GM12878 (cell line): ENCODE measurements at regions not wholly inside any gene's neighbourhood (a gene's known extent, or its start where the extent isn't known, plus 50 kb on each side); places are given as distances from the start of the nearest gene placed in this dataset.

Experiments
- ATAC-seq: fragments of 200-7000 bp; cut with Tn5 transposase; 3 replicates; pipeline ENCODE4 v1.9.1; 2020; ENCODE audit warnings: mild to moderate bottlenecking, moderate library complexity
- BruUV-seq: library from RNA; stranded (reverse); fragments of 400-500 nt; replicated peaks from 2 replicates; lab custom pipeline; 2021; lab: Mats Ljungman, UMichigan
- CTCF ChIA-PET: fragments of 300-600 bp; sonication (Branson Sonifier 250); formaldehyde crosslinking; extraction: SDS; loops from one replicate; lab custom pipeline; 2021; ENCODE audit warnings: inconsistent platforms; lab: Yijun Ruan, JAX
- POLR2A ChIA-PET: fragments of 350-600 bp; formaldehyde crosslinking; extraction: SDS; loops from one replicate; lab custom pipeline; 2021; ENCODE audit warnings: inconsistent platforms; lab: Charles Lee
- RAD21 ChIA-PET: fragments of 300-600 bp; sonication (Branson Sonifier 250); formaldehyde crosslinking; loops from one replicate; lab custom pipeline; 2023; ENCODE audit warnings: antibody characterized with exemption; ENCODE audit not compliant: unreplicated experiment; lab: Charles Lee
- SMC1A ChIA-PET: fragments of 300-600 bp; sonication (Branson Sonifier 250); formaldehyde crosslinking; loops from one replicate; lab custom pipeline; 2023; ENCODE audit not compliant: unreplicated experiment, uncharacterized antibody; lab: Charles Lee
- DNase-seq: peaks from one replicate; pipeline ENCODE4 v3.0.0-alpha.2; 2011; ENCODE audit warnings: low read depth, low spot score
- FAIRE-seq: peaks from 3 replicates; lab custom pipeline; 2011; peaks lifted over from hg19 to GRCh38; lab: Jason Lieb, UNC
- H2AFZ ChIP-seq: 2 replicates; pipeline ENCODE4 v1.6.0; 2011; ENCODE audit warnings: low read depth, low read length, control low read depth; ENCODE audit not compliant: control insufficient read depth
- H3K27ac ChIP-seq: 2 replicates; pipeline ENCODE4 v1.5.1; 2011; ENCODE audit warnings: control low read depth; ENCODE audit not compliant: control insufficient read depth, insufficient read depth
- H3K27me3 ChIP-seq, 2 experiments: replicated peaks in 1 of 2; 2 replicates each; pipeline versions ENCODE4 v1.6.0 to v1.6.1; 2011; ENCODE audit warnings: low read length in 1 of 2; ENCODE audit not compliant: control insufficient read depth in 2 of 2, insufficient read depth in 2 of 2
- H3K36me3 ChIP-seq, 2 experiments: 2 replicates each; pipeline ENCODE4 v1.5.1; 2011; ENCODE audit warnings: low read length in 1 of 2; ENCODE audit not compliant: control insufficient read depth in 2 of 2, insufficient read depth in 2 of 2
- H3K4me1 ChIP-seq: 2 replicates; pipeline ENCODE4 v1.6.1; 2011; ENCODE audit warnings: mild to moderate bottlenecking, low read length, moderate library complexity, mixed read lengths; ENCODE audit not compliant: control insufficient read depth, insufficient read depth
- H3K4me2 ChIP-seq: 2 replicates; pipeline ENCODE4 v1.6.0; 2011; ENCODE audit warnings: control low read depth; ENCODE audit not compliant: control insufficient read depth, insufficient read depth
- H3K4me3 ChIP-seq: fragments of 200-600 bp; sonication (generic); 2 replicates; pipeline ENCODE4 v1.5.1; 2016
- H3K79me2 ChIP-seq: 2 replicates; pipeline ENCODE4 v1.6.0; 2011; ENCODE audit warnings: low read length; ENCODE audit not compliant: control insufficient read depth, insufficient read depth
- H3K9ac ChIP-seq: 2 replicates; pipeline ENCODE4 v1.8.0; 2011; ENCODE audit warnings: low read length, control low read depth, mixed read lengths; ENCODE audit not compliant: control insufficient read depth, insufficient read depth
- H3K9me3 ChIP-seq: replicated peaks from 3 replicates; pipeline ENCODE4 v1.5.1; 2011; ENCODE audit warnings: mild to moderate bottlenecking, low read length; ENCODE audit not compliant: control insufficient read depth, insufficient read depth
- H4K20me1 ChIP-seq: 2 replicates; pipeline ENCODE4 v1.6.0; 2011; ENCODE audit not compliant: control insufficient read depth, insufficient read depth
- BMI1 ChIP-seq: fragments of 450-650 bp; IDR thresholded peaks from 2 replicates; pipeline ENCODE4 v1.6.1; 2016; ENCODE audit warnings: mild to moderate bottlenecking, moderate library complexity, borderline replicate concordance
- CBX5 ChIP-seq: sonication (generic); IDR thresholded peaks from 2 replicates; pipeline ENCODE4 v1.6.1; 2016; ENCODE audit warnings: low read depth, moderate library complexity, mild to moderate bottlenecking, inconsistent platforms
- CEBPZ ChIP-seq: fragments of 150-350 bp; IDR thresholded peaks from 2 replicates; pipeline ENCODE4 v1.6.1; 2016; ENCODE audit warnings: low read depth, low read length
- NBN ChIP-seq: fragments of 450-650 bp; IDR thresholded peaks from 2 replicates; pipeline ENCODE4 v1.6.1; 2016
- NFXL1 ChIP-seq: fragments of 450-650 bp; IDR thresholded peaks from 2 replicates; pipeline ENCODE4 v1.6.1; 2017; ENCODE audit warnings: antibody characterized with exemption, mild to moderate bottlenecking, borderline replicate concordance
- RBBP5 ChIP-seq: fragments of 200-600 bp; sonication (generic); conservative IDR thresholded peaks from 2 replicates; pipeline ENCODE4 v1.6.1; 2016
- WRNIP1 ChIP-seq: IDR thresholded peaks from 2 replicates; pipeline ENCODE4 v1.6.1; 2011; ENCODE audit warnings: low read depth, low read length, improper control_type of control experiment, borderline replicate concordance
- YBX1 ChIP-seq: fragments of 450-650 bp; IDR thresholded peaks from 2 replicates; pipeline ENCODE4 v1.6.1; 2016; ENCODE audit warnings: antibody characterized with exemption
- ZNF217 ChIP-seq: fragments of 450-650 bp; IDR thresholded peaks from 2 replicates; pipeline ENCODE4 v1.6.1; 2017; ENCODE audit warnings: antibody characterized with exemption, mild to moderate bottlenecking
- WGBS: methylation state at CpG from one replicate; pipeline ENCODE4 v1.1.6; 2016; ENCODE audit warnings: low lambda C conversion rate; ENCODE audit not compliant: insufficient replicate concordance, insufficient coverage; ENCODE audit errors: missing lambda C conversion rate; 5-methylcytosine and 5-hydroxymethylcytosine counted together
- in situ Hi-C: fragments of 300-500 bp; cut with MboI; formaldehyde crosslinking; loops from 9 replicates; pipeline ENCODE4 v1.14.3; 2018; ENCODE audit warnings: mixed read lengths
- intact Hi-C: fragments of 100-400 bp; cut with micrococcal nuclease; formaldehyde crosslinking; loops from one replicate; pipeline ENCODE4 v1.14.2; 2022; ENCODE audit not compliant: unreplicated experiment
- TF ChIP-seq, protein P1 (sequence below): fragments of 450-650 bp; IDR thresholded peaks from 2 replicates; pipeline ENCODE4 v1.6.1; 2016; ENCODE audit warnings: mild to moderate bottlenecking

DNA sequence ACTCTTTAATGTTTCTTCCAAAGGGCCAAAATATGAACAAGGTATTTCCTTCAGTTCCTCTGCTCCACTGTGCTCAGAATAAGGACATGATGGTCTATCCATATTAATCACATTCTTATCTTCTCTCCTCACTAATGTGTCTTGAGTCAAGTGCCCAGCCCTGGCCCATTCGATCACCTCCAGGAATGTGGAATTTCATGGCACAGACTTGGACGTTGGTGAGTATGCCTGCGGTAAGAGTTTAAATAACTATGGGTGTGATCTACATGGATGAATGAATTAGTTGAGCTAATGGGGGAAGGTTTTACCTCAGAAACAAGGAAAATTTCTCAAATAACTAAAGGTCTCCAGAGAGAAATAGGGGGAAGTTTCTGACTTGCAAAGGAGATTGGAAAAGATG is 174.0 kb downstream of the NPFFR2 start:
- Histone ChIP-seq H3K9ac (no peak overlapping the region), H3K36me3 (no peaks in the 10 kb centered on the region), H3K27me3 (no peaks in the 10 kb centered on the region), H3K4me1 (no peaks in the 10 kb centered on the region), H3K27ac (no peak overlapping the region), H3K9me3 (no peaks in the 10 kb centered on the region), H4K20me1 (no peaks in the 10 kb centered on the region), H2AFZ (no peak overlapping the region), H3K4me2 (no peak overlapping the region), H3K79me2 (no peaks in the 10 kb centered on the region), H3K4me3 (no peak overlapping the region)
- POLR2A ChIA-PET, result no interaction called here
- ATAC-seq (no peak), DNase-seq (no peak), FAIRE-seq (no peak)
- no peak for TF ChIP-seq CBX5
- TF ChIP-seq WRNIP1, result no peak
- CTCF ChIA-PET, result no interaction called here
- in situ Hi-C loops (no loop called here), intact Hi-C loops (no loop called here)
- 63% methylated on average over 3 of the region's 3 CpGs for WGBS
- RAD21 ChIA-PET, result no interaction called here
- no TSS peak for BruUV-seq
- SMC1A ChIA-PET, result interaction anchor here (1.9 kb wide), 1 partner anchor 10 kb away, joined by 4 read pairs; no protein-coding TSS in a partner anchor

GRCh38 chr4:72207196-72207595 is 175.4 kb downstream of the NPFFR2 start:
- Histone ChIP-seq H3K4me2 (no peak overlapping the region), H3K4me3 (no peak overlapping the region), H3K27me3 (no peaks in the 10 kb centered on the region), H4K20me1 (no peaks in the 10 kb centered on the region), H3K36me3 (no peaks in the 10 kb centered on the region), H2AFZ (no peak overlapping the region), H3K27ac (no peak overlapping the region), H3K79me2 (no peaks in the 10 kb centered on the region), H3K9ac (no peak overlapping the region), H3K9me3 (no peaks in the 10 kb centered on the region), H3K4me1 (no peaks in the 10 kb centered on the region)
- no peak for DNase-seq
- POLR2A ChIA-PET, result no interaction called here
- intact Hi-C loops, result no loop called here
- RAD21 ChIA-PET, result no interaction called here
- in situ Hi-C loops, result no loop called here
- SMC1A ChIA-PET, result interaction anchor here (1.9 kb wide), 1 partner anchor 8 kb away, joined by 4 read pairs; no protein-coding TSS in a partner anchor
- CTCF ChIA-PET, result interaction anchor here (1.0 kb wide), 1 partner anchor 12 kb away, joined by 3 read pairs; no protein-coding TSS in a partner anchor
- ATAC-seq, result no peak
- no peak for FAIRE-seq
- no TSS peak for BruUV-seq
- no peak for TF ChIP-seq NBN
- TF ChIP-seq NFXL1, result no peak
- no peak for TF ChIP-seq CEBPZ
- TF ChIP-seq YBX1, result no peak
- no peak for TF ChIP-seq ZNF217
- TF ChIP-seq RBBP5, result no peak
- no peak for TF ChIP-seq BMI1
- TF ChIP-seq, protein P1, sequence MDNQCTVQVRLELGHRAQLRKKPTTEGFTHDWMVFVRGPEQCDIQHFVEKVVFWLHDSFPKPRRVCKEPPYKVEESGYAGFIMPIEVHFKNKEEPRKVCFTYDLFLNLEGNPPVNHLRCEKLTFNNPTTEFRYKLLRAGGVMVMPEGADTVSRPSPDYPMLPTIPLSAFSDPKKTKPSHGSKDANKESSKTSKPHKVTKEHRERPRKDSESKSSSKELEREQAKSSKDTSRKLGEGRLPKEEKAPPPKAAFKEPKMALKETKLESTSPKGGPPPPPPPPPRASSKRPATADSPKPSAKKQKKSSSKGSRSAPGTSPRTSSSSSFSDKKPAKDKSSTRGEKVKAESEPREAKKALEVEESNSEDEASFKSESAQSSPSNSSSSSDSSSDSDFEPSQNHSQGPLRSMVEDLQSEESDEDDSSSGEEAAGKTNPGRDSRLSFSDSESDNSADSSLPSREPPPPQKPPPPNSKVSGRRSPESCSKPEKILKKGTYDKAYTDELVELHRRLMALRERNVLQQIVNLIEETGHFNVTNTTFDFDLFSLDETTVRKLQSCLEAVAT, result no peak
